Pons (tissue), 1 donor: ENCODE measurements at regions not wholly inside any gene's neighbourhood (a gene's known extent, or its start where the extent isn't known, plus 50 kb on each side); places are given as distances from the start of the nearest gene placed in this dataset.

ENCODE experiments used
- DNase-seq: peaks from one replicate; pipeline ENCODE4 v3.0.0-alpha.2; 2016; ENCODE audit warnings: low spot score

DNA sequence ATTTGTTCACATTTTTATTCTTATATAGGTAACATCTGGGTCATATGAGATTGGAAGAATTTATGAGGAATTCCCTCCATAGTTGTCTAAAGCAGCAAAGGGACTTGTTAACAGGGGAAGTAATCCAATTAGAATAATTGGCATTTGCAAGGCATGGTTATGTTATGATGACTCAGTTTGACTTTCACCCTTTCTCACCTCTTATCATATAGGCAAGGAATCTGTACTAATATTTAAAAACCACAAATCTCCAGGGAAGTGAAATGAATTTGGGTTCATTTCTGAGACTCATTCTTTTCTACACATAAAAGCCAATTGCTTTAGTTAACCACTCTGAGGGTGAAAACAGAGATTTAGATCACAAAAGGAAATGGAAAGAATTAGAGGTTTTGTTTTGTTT is 281.5 kb upstream of the DKK2 start:
- DNase-seq = no peak

DNA sequence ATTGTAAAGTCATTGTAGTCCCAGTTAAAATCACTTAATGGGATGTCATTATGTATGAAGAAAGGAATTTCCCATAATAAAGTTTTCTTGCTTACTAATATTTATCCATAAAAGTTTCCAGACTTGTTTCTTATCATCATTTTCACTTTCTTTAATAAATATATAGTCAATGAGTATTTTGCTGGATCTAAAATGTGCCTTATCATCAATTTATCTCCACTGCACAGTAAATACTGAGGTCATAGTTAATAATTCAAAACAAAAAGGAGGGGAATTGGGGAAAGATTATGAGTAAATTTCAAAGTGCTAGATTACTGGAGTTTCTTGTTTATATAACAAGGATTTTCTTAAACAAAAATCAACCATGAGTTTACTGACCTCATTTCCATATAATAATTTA is 279.5 kb upstream of the DKK2 start:
- DNase-seq = no peak

DNA sequence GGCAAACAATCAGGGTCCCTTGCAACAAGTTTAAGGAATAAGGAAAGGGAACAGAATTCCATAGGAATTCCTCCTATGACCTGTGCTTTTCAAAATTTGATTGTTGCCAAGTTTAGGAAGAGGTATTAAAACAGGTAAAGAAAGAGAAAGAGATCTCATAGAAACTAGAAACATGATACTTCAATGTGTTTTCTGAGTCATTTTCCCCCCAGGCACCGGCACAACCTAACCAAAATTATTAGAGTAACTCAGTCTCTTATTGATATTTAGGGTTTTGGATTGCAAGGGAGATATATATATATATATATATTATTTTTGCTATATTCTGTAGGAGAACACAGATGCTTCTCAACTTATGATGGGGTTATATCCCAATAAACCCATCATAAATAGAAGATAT is 278.0 kb upstream of the DKK2 start:
- DNase-seq = no peak

DNA sequence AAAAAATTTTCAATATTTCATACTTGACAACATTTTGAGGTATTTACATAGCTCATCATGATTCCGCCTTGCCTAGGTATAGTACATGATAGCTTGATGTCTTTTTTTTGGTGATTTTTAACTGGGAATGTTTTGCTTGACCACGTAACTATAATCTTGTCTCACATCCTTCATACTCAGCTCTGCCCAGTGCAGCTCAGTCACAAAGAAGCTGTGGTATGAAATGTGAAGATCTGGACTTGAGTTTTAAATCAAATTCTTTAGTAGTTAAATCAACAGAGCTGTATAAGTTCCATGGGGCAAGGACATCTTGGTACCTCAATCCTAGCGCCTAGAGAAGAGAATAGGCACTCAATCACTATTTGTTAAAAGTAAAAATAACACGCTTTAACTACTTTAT is 276.3 kb upstream of the DKK2 start:
- DNase-seq = no peak

DNA sequence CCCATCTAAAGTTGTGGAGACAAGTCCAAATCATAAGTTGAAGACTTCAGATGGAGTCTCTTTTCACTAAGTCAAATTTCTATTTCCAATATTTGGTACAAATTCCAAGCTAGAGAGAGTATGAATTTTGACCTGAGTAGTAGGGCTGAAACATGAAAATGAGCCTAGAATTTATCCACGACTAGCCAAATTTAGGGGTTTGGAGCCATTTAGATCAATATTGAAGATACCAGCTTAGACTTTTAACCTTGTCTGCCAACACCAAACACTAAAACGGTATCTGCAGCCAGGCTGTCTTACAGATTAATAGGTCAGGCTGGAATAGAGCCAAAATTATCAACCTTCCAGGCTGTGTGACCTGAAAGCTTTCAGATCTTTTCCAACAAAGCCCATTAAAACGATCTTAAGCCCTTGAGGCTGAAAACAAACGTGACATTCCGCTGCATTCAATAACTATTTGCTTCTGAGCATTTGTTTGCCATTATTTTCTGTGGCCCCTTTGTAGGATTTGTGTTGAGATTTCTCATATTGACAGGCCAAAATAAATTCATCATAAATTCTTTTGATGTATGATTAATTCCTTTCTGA is 268.7 kb upstream of the DKK2 start:
- no peak for DNase-seq

DNA sequence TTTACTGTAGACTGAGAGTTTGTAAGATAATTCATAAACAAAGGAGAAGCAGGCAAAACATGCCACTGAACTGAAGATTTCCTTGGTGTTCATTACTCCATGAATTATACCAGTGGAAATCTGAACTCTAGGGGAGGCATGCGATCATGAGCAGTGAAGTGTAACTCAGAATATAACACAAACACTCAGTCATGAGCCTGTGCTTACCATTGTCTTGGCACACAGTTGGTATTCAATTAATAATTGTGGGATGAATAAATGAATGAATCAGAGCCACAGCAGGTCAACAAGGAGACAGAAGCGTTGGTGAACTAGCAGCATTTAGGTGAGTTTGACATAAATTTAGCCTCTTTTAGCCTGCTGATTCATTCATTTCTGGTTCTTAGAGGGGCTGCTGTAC is 263.5 kb upstream of the DKK2 start:
- DNase-seq = no peak

DNA sequence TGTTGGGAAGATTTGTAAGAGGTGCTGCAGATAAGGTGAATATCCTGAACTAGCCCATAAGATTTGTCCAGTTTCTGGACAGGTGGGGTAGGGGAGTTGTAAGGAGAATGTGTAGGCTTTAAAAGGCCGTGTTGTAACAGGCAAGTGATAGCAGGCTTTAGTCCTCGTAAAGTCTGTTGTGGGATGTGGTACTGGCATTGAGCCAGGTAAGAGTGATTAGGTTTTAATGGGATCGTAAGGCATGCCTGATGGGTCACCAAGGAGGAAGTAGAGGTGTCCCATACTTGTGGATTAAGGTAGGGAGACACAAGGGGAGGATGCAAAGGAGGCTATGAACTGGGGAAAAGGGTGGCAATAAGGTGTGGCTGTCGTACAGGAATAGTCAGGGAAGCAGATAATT is 256.9 kb upstream of the DKK2 start:
- DNase-seq = no peak

DNA sequence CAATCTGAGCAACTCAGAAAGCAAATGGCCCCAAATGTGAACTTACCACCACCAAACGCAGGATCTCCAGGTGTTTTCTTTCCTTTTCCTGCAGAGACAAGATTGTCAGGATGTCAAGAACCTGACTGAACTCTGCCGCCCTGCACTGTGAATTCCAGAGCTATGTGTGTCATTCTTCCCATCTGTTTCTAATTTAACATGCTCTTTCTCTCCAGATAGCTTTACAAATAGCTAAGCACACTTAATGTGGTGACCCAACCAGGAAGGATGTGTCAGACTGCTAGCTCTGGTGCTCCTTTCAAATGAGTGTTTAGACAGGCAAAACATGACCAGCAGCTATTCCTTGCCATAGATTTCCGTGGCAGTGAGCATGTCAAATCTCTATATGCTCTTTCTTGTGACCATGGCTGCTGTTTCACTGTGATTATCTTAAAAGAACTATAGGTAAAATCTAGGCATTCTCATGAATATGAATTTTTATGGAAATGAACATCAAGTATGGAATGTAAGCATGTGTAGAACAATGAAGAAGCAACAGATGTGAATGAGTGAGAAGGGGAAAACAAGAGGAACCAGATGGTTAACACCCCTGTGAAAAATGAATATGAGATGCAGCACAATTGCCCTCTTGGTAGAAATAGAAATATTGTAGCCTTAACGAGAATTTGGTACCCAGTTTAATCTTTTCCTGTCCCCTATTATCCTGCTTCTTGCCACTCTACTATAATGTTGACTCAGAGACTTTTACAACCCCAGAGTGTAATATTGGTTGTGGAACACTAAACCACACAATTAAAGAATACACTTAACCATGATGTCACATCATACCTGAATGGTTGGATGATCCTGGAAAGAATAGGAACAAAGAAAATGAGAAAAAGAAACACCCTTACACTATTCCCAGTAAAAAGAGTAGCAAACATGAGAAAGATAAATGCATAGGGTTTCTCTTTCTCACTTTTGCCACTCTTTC is 247.8 kb upstream of the DKK2 start:
- DNase-seq = no peak

DNA sequence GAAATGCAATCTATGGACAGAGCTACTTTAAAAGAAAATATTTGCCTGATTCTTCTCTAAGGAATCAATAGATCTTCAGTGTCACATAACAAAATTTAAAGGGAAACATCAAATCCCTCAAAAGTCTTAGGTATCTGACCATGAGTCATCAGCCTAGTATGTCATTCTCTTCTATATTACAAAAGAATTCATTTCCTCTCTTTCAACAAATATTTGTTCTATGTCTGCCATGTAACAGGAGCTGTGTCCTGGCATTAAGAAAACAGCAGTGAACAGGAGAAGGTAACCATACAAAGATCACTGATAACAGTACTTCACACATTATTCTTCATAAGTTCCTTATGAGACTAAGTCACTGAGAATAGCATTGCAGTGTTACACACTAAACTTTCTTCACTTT is 243.6 kb upstream of the DKK2 start:
- no peak for DNase-seq

DNA sequence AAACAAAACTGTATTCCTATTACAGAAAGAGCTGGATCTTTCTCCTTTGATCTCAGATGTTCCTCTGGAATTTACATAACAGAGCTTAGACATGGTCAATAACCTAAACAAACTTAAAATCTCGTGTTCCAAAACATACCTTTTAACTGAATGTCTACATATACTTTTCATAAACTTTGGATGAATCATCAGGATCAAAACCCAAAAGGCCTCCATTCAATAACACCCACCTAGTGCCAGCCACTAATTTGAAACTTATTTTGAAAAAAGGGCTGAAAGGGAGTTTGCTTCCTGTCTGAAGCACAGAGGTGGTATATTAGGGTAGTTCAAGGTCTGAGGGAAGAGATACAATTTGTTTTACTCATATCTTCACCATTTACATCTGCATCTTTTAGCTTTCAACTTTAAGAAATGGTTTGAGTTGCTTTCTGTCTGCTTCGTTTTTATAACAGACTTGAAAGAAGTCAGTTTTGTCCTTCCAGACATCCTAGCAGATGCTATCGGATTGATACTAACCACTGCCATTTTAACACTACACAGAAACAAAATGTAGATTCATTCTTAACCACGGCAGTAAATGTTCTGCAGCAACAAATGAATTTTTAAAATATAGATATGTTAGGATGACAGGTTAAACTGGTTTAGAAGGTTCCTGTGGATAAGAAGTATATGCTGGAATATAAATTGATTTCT is 242.8 kb upstream of the DKK2 start:
- no peak for DNase-seq

DNA sequence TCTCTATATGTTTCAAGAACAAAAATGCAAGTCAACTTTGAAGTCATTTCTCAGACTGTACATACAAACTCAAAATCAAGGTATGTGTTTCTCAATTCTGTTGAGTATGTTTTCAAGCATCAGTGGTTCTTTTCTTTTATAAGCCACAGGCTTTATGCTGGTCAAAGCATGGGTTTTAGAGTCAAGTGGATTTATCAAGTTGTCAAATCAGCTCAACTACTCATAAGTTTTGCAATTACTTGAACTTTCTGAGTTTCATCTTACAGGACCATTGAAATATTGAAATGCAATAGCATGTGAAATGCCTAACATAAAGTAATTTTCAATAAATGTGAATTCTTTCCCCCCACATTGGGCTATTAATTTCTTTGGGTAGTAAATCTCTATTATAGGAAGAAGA is 239.9 kb upstream of the DKK2 start:
- no peak for DNase-seq

DNA sequence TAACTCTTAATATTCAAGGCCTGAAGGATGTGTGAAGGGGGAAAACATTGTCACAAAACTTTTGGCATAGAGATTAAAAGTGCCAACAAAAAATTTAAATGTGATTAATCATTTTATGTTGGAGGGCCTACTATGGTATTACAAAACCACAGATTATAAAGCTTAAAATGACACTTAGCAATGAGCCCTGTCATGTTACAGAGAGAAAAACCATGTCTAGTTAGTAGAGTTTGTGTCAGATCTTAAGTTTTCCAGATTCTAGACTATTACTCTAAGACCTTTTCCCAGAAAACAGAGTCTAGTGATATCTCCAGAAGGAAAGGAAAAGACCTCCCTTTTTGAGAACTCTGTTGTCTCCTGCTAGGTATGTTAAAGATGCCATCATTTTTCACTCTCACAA is 239.1 kb upstream of the DKK2 start:
- DNase-seq = no peak

DNA sequence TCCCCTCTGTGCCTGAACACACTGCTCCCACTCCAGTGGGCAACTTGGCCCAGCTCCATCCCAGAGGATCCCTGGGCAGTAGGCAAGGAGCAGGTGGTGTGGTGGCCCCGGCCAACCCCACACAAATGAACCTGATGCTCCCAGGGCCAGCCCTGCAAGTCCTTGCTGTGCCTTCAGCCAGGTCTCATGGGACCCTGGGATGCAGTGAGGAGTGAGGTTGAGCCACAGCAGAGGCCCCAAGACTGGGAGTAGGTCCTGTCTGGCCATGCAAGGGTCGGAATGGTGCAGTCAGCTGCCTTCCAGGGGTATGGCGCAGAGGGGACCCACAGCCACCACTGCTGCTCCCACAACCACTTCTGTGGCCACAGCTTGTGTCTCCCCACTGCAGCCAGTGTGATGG is 234.5 kb upstream of the DKK2 start:
- no peak for DNase-seq

DNA sequence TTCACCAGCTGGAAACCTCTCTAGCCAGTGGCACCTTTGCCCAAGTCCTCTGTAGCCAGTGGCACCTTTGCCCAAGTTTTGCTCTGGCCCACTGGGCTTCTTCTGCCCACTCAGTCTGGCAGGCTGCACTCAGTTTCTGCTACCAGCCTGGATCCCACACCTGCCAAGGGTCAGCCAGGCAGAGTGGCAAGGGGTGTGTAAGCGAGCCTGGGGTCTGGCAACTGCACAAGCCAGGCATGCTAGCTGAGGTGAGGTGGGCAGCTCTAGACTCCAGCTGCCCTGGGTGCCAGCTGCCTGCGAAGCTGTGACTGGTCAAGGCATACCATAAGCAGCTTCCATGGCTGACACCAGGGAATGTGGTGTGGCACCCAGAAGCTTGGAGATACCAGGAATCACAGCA is 233.1 kb upstream of the DKK2 start:
- no peak for DNase-seq

DNA sequence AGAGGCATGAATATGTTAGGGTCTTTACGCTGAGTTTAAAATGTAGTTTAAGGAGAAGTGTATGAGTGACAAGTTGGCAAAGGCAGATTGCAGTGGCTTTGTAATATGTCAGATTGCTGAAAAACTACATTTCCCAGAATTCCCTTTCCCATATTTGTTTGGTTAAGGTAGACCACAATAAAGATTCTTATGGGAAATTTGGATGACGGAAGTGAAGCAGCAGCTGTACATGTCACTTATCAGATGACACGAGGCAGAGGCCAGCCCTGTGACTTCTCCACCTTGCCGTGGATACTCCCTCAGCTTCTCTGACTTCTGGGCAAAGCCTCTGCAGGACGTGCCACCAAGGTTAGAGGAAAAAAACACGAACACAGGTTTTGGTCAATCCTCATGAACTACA is 229.7 kb upstream of the DKK2 start:
- DNase-seq = no peak

DNA sequence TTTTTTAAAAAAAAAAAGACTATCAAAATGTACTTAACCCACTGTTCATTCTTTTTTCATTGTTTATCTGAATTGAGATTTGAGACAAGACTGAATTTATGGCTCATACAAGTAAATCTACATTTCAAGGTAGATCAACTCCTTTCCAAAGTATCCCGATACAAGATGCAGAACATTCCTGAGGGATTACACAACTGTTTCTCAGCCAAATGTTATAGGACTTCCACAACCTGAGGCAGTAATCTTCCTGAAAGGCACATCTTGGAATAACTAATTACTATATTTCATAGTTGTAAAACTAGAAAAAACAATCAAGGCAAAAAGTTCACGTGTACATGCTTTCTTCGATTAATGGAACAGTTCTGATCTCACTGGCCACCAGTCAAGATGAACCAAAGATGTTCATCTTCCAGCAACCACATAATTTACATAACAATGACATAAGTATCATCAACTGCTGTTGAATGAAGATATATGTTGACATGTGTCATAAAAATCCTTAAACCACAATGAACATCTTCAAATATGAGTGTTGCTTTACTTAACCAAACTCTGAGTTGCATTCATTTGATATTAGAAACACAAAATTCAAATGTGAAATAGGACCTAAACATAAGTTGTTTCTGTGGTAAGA is 225.2 kb upstream of the DKK2 start:
- DNase-seq = no peak

DNA sequence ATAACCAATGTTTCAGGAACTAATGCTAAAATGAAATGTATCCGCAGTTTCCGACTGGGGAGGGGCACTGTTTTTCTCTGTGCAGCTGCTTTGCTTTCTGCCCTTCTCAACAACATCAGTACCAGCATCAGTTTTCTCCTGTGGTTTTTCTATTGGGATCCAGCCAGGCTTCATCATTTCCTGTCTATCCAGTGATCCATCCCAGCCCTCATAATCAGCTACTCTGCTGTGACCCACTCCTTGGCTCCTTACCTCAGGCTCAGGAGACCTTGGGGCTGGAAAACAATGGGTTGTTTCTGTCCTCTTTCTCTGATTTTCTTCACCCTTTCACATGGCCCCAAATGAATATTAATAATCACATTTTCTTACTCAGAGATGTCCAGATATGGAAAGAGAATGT is 222.2 kb upstream of the DKK2 start:
- no peak for DNase-seq

DNA sequence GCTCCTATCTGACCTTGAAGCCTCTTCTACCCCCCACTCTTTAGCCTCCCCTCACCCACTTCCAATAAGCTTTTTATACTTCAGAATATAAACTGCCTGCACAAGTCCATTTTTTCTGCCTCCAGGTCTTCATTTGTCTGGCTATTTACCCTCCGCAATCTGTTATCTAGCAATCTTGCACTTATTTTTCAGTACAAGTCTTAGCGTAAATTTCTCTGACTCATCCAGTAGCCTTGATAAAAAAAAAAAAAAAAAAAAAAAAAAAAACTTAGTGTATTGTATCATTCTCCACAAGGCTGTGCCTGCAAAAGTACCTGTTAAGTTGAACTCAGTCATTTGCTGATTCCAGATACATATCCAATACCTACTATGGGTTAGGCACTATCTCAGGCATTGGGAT is 219.5 kb upstream of the DKK2 start:
- no peak for DNase-seq

DNA sequence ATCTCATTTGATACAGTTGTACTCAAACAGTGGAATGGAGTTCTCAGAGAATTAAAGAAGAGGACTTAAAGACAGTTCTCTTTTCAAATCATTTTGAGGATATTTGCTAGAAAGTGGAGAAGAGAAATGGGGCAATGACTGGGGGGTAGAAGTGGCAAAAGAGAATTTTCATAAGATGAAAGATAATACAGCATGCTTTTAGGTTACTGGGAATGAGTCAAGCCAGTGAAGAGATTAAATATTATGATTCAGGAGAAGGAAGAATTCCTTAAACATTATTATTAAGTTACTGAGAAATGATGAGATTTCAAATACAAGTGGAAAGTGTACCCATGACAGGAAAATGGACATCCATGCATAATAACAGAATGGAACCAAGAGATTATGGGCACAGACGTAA is 219.0 kb upstream of the DKK2 start:
- no peak for DNase-seq

DNA sequence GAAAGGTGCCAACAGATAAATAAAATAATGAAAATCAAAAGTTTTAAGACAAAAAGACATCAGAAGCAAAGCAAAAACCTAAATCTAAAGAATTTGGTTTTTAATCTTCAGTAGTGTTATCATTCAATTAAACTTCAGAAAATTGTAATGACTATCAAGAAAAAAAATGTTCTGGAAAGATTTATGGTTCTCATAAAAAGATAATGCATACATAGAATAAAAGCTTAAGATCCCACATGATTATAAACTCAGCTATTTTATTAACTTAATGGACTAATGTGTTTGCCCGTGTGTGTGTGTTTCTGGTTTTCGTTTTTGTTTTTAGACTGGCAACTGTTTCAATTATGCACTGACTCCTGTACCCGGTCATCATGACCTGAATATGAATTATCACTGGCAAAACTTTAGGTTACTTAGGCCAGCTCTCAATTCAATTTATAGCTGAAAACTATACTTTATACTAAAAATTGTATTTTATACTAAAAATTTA is 217.5 kb upstream of the DKK2 start:
- DNase-seq = no peak

DNA sequence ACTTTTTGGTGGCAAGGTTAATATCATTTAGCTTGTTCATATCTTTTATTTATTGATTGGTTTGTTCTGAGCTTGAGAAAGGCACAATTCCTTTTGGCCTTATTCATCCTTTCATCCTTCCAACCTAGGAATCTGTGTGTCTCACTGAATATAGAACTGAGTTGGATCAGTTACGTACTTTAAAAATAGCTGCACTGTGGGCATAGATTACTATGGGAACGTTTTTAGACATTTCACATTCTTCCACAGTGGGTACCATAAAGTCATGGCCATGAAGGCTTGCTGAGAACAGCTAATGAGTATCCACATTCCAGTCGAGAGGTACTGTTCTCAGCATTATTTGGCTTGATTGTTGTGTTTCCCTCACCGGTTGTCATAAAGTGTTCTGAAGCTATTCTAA is 217.0 kb upstream of the DKK2 start:
- DNase-seq = no peak

DNA sequence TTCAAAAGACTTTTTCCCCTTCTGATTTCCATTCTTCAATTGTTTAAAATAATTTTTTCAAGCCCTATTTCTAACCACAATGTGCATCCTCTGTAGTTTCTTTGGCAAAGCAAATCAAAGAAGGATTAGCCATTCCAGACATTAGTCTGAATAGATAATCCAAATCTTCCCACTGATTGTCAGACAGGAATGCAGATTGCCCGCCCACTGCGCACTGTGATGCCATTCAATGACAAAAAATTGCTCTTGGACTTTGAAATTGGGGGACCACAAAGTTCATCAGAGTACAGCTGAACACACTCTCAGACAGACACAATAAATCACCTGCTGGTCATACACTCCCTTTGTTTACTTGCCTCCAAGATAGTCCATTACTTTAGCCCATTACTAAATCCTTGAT is 216.5 kb upstream of the DKK2 start:
- DNase-seq = no peak

DNA sequence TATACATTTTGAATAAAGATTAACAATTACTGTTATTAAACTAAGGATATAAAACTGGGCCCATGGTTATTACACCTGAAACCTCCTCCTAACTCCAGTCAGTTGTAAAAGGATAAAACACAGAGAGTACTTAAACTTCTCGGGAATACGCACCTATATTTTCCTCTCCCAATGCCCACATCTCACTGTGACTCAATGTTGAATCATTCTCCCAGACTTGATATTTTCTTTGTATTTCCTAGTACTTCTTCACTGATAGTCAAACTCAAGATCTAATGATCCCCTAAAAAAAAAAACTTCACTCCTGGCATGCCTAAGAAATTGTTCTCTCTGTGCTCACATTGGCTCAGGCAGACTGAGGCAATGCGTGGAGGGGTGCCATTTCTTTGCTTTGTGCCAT is 212.5 kb upstream of the DKK2 start:
- no peak for DNase-seq
